ENCODE measurements at regions not wholly inside any gene's neighbourhood (a gene's known extent, or its start where the extent isn't known, plus 50 kb on each side); places are given as distances from the start of the nearest gene placed in this dataset.
"Not testable (repeated sequence)": the region's sequence is repeated elsewhere in the genome, so short reads cannot be mapped to it uniquely, and the experiment has no call there.

DNA sequence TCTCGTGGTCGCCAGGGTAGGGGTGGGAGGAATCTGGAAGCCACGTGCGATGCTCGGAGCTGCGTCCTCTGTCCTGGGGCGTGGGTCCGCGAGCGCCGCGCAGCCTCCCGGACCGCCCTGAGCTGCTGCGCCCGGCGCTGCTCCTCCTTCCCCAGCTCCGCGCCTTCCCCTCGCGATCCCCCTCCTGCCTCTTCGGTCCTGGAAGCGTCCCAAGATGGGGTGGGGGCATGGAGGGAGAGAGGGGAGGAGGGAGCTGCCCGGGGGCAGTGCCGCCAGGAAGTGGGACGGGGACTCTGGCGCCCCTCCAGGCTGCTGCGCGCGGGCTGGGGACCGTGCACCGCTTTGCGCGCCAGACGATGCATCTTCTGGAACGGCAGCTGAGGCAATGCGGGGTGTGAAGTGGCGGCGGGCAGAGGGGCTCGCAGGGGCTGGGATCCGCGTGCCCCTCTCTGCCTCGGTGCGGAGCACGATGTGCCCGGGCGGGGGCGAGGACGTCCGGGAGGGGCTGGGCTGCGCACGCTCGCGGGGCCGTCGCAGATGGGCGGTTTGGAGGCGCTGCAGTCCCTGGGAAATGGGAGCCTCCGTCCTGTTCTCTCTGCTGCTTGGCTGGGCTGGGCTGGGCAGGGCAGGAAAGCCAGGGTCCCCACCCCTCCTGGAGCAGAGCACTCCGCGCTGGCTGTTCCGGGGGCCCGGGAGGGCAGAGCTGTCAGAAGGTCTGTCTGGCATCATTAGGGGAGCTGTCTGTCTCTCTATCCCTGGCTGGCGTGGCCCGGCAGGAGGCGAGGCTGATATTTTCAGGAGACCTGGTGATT, 388.0 kb downstream of the SEC14L1 start:
- peak overlapping the region; percentile 32 for H3K4me3 Mint-ChIP-seq
- intact Hi-C loops (cut with micrococcal nuclease) = no loop called here
- no peaks in the 10 kb centered on the region for H3K36me3 Mint-ChIP-seq (ENCODE audit: low read depth)
- H3K27ac Mint-ChIP-seq = no peak overlapping the region
- no peaks in the 10 kb centered on the region for H3K4me1 Mint-ChIP-seq
- peaks cover 23% of the 10 kb centered on the region for H3K27me3 Mint-ChIP-seq
- H3K9me3 Mint-ChIP-seq = no peaks in the 10 kb centered on the region
- peak; percentile 72 for DNase-seq

DNA sequence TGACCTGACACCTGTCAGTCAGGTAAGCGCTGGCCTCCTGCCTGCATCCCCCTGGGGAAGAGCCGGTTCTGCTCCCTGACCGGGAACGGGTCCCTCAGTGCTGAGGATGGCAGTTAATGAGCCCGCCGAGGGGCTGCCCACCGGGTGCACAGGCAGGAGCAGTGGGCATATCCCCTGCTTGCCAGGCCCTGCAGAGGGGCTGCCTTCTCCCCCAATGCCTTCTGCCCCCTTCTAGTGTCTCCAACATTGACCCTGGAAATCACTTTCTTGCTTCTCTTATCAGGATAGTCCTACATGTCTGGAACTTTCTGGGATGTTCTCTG, 388.5 kb downstream of the SEC14L1 start:
- DNase-seq = no peak
- Mint-ChIP-seq H3K36me3 (ENCODE audit: low read depth) (no peaks in the 10 kb centered on the region), H3K4me3 (peak overlapping the region; percentile 32), H3K9me3 (no peaks in the 10 kb centered on the region), H3K27ac (no peak overlapping the region), H3K27me3 (peaks cover 23% of the 10 kb centered on the region), H3K4me1 (no peaks in the 10 kb centered on the region)
- intact Hi-C loops (cut with micrococcal nuclease) = no loop called here

DNA sequence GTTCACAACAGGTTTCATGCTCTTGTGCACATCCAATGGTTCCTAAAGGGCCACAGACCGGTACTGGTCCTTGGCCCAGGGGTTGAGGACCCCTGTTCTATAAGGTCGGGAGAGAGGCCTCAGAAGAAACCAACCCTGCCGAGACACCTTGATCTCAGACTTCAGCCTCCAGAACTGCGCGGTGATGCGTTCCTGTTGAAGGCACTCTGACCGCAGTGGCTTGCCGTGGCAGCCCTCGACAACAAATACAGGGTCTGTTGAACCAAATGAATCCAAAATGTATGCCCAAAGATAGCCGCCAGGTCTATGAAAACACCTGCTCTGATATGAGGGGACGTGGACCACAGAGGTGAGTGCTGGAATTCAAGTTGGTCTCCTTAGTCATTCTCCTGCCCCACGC, 389.8 kb downstream of the SEC14L1 start:
- Mint-ChIP-seq H3K27ac (no peak overlapping the region), H3K9me3 (no peaks in the 10 kb centered on the region), H3K4me3 (no peak overlapping the region), H3K36me3 (ENCODE audit: low read depth) (no peaks in the 10 kb centered on the region), H3K4me1 (no peaks in the 10 kb centered on the region), H3K27me3 (peaks cover 21% of the 10 kb centered on the region)
- intact Hi-C loops (cut with micrococcal nuclease) = no loop called here
- DNase-seq = no peak

DNA sequence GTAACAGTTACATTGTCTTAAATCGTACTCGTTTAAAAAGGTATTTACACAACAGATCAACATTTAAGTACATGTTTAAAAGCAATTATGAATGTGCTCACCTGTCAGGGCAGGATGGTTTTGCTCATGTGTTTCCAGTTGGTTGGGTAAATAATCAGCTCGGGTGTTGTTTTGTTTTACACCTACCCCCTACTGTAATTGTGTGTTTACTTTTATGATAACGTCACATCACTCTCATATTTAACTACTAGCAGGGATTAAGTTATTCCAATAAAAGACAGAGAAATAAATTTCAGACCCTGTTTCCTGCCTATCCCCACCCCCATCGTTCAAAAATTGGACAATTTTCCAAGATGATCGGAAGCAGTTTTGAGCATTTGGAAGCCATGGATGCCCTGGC, 390.2 kb downstream of the SEC14L1 start:
- H3K4me3 Mint-ChIP-seq = no peak overlapping the region
- intact Hi-C loops (cut with micrococcal nuclease) = no loop called here
- H3K27me3 Mint-ChIP-seq = peaks cover 23% of the 10 kb centered on the region
- no peak for DNase-seq
- H3K36me3 Mint-ChIP-seq (ENCODE audit: low read depth) = no peaks in the 10 kb centered on the region
- no peaks in the 10 kb centered on the region for H3K9me3 Mint-ChIP-seq
- no peak overlapping the region for H3K27ac Mint-ChIP-seq
- H3K4me1 Mint-ChIP-seq = no peaks in the 10 kb centered on the region

DNA sequence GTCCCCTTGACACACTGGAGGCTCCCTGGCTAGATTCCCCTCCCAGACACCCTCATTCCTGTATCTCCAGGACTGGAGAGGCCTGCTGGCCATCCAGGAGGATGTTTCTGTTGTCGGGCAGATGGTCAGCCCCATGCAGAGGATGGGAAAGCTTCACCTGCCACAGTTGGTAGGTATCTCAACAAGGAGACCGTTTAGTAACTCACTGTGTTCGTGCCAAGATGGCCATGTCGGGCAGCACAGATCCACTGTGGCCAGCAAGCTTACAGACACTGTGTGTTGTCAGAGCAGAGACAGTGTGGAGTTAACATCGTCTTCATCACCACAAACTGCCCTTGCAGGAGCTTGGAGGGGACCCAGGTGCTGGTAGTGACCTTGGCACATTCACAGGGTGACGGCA, 390.9 kb downstream of the SEC14L1 start:
- DNase-seq = no peak
- H3K36me3 Mint-ChIP-seq (ENCODE audit: low read depth) = no peaks in the 10 kb centered on the region
- H3K27ac Mint-ChIP-seq = no peak overlapping the region
- H3K27me3 Mint-ChIP-seq = peaks cover 24% of the 10 kb centered on the region
- H3K4me3 Mint-ChIP-seq = no peak overlapping the region
- H3K4me1 Mint-ChIP-seq = no peaks in the 10 kb centered on the region
- H3K9me3 Mint-ChIP-seq = no peaks in the 10 kb centered on the region
- intact Hi-C loops (cut with micrococcal nuclease) = no loop called here

DNA sequence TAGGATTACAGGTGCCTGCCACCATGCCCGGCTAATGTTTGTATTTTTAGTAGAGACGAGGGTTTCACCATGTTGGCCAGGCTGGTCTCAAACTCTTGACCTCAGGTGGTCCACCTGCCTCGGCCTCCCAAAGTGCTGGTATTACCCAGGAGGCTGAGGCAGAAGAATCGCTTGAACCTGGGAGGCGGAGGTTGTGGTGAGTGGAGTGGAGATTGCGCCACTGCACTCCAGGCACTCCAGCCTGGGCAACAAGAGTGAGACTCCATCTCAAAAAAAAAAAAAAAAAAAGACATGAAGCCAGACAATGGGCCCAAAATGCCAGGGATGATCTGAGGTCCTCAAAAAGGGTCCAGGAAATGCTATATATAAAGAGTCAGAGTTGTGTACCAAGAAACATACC, 392.9 kb downstream of the SEC14L1 start:
- intact Hi-C loops (cut with micrococcal nuclease); H3K27ac Mint-ChIP-seq; DNase-seq; H3K4me1 Mint-ChIP-seq; H3K4me3 Mint-ChIP-seq; H3K9me3 Mint-ChIP-seq; H3K36me3 Mint-ChIP-seq (ENCODE audit: low read depth): not testable (repeated sequence)
- H3K27me3 Mint-ChIP-seq = peaks cover 24% of the 10 kb centered on the region

DNA sequence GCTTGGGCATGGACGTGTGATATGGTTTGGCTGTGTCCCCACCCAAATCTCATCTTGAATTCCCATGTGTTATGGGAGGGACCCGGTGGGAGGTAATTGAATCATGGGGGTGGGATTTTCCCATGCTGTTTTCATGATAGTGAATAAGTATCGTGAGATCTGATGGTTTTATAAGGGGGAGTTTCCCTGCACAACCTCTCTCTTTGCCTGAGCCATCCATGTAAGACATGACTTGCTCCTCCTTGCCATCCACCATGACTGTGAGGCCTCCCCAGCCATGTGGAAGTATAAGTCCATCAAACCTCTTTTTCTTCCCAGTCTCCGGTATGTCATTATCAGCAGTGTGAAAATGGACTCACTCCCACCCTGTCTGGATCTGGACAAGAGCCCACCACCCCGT, 393.4 kb downstream of the SEC14L1 start:
- Mint-ChIP-seq H3K36me3 (ENCODE audit: low read depth) (no peaks in the 10 kb centered on the region), H3K27me3 (peaks cover 25% of the 10 kb centered on the region), H3K4me3 (no peak overlapping the region), H3K9me3 (no peaks in the 10 kb centered on the region), H3K4me1 (no peaks in the 10 kb centered on the region), H3K27ac (no peak overlapping the region)
- DNase-seq = no peak
- intact Hi-C loops (cut with micrococcal nuclease) = no loop called here

DNA sequence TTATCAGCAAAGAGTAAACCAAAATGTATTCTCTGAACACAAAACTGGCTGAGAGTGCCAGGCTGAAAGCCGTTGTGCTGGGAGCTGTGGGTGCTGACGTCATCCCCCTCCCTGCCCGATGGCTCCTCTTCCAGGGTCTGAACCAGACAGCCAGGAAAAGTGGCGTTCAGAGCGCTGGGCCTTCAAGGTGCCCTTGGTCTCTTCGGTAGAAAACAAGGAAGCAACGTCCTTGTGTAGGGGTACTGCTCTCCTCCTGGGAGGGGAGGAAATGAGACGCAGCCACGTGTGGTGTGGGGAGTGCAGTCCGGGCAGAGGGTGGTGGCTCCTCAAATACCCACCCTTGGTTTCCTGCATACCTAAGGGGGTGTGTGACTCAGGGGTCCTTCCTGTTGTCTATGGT, 394.7 kb downstream of the SEC14L1 start:
- H3K9me3 Mint-ChIP-seq = no peaks in the 10 kb centered on the region
- no peak for DNase-seq
- H3K27me3 Mint-ChIP-seq = peaks cover 24% of the 10 kb centered on the region
- intact Hi-C loops (cut with micrococcal nuclease) = no loop called here
- H3K27ac Mint-ChIP-seq = no peak overlapping the region
- no peak overlapping the region for H3K4me3 Mint-ChIP-seq
- H3K36me3 Mint-ChIP-seq (ENCODE audit: low read depth) = no peaks in the 10 kb centered on the region
- no peaks in the 10 kb centered on the region for H3K4me1 Mint-ChIP-seq

DNA sequence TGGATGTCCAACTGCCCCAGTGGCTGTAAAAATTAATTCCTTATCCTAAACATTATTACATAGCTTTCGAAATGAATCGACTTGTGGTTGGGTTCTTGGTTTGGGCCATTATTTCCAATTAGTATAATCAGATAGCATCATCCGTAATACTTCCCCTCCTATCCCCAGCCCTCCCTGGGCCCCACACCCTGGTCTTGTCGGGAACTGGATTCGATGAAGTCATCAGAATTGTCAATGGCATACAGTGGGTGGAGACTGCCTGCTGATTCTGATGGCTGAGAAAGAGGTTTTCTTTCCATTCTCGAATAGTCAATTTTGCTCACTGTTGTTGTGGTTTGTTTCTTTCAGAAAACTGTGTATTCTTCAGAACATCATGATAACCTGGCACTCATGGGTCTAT, 395.1 kb downstream of the SEC14L1 start:
- no peaks in the 10 kb centered on the region for H3K36me3 Mint-ChIP-seq (ENCODE audit: low read depth)
- no peaks in the 10 kb centered on the region for H3K4me1 Mint-ChIP-seq
- H3K27me3 Mint-ChIP-seq = peaks cover 24% of the 10 kb centered on the region
- H3K27ac Mint-ChIP-seq = no peak overlapping the region
- H3K9me3 Mint-ChIP-seq = no peaks in the 10 kb centered on the region
- H3K4me3 Mint-ChIP-seq = no peak overlapping the region
- DNase-seq = no peak
- intact Hi-C loops (cut with micrococcal nuclease) = no loop called here

DNA sequence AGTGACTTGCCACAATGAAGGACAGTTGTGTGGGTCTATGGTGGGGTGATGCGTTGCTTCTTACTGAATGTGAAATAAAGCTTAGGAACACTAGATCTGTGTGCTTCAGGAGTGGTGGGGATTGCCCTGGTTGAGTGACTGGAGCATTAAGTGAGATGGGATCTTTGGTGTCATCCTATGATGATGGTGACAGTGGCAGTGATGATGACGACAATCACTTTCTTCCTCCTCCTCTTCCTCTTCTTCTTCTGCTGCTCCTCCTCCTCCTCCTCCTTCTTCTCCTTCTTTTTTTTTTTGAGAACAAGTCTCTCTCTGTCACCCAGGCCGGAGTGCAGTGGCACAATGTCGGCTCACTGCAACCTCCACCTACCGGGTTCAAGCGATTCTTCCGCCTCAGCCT, 396.8 kb downstream of the SEC14L1 start:
- H3K36me3 Mint-ChIP-seq (ENCODE audit: low read depth) = no peaks in the 10 kb centered on the region
- peaks cover 27% of the 10 kb centered on the region for H3K27me3 Mint-ChIP-seq
- H3K9me3 Mint-ChIP-seq = no peaks in the 10 kb centered on the region
- no peak overlapping the region for H3K27ac Mint-ChIP-seq
- no peak overlapping the region for H3K4me3 Mint-ChIP-seq
- intact Hi-C loops (cut with micrococcal nuclease) = no loop called here
- no peaks in the 10 kb centered on the region for H3K4me1 Mint-ChIP-seq
- no peak for DNase-seq

DNA sequence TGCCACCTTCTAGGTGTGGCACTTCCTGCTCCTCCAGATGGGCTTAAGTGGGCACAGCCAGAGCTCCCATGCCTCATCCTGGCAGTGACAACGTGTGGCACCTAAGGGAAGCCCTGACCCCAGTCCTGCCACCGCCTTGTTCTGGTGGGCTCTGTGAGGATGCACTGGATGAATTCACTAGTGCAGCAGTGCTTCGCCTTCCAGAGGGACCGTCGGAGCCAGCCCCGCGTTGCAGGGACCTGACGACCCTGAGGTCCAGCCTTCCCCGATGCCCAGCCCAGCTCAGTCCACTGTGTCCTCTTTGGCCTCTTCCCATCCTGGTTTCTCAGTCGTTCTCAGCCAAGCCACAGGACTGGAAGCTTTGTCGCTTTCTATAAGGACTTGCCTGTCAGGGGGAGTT, 399.8 kb downstream of the SEC14L1 start:
- Mint-ChIP-seq H3K4me3 (no peak overlapping the region), H3K27ac (no peak overlapping the region), H3K36me3 (ENCODE audit: low read depth) (no peaks in the 10 kb centered on the region), H3K9me3 (no peaks in the 10 kb centered on the region), H3K4me1 (no peaks in the 10 kb centered on the region), H3K27me3 (peaks cover 32% of the 10 kb centered on the region)
- intact Hi-C loops (cut with micrococcal nuclease) = loop anchor here (5.0 to 10.0 kb wide), 2 partner anchors 107 to 204 kb away; no protein-coding TSS in a partner anchor
- no peak for DNase-seq

DNA sequence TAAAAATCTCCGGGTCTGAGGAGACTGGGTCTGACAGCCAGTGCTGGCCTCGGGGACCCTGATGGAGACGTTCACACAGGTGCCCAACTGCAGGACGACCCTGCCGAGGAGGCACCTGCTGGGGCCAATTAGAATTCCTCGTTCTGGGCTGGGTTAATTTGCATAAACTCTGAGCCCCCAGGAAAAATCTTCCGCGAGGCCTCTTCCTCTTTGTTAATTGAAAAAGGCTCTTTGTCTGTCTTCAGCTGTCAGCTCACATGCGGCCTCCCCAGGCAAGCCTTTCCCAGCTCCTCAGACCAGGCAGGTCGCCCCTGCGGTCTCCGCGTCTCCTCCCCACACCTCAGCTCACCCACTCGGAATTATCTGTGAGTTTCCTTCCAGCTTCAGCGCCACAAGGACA, 400.2 kb downstream of the SEC14L1 start:
- DNase-seq = no peak
- Mint-ChIP-seq H3K27ac (no peak overlapping the region), H3K27me3 (peaks cover 30% of the 10 kb centered on the region), H3K9me3 (no peaks in the 10 kb centered on the region), H3K4me1 (peaks cover 3% of the 10 kb centered on the region), H3K36me3 (ENCODE audit: low read depth) (no peaks in the 10 kb centered on the region), H3K4me3 (no peak overlapping the region)
- intact Hi-C loops (cut with micrococcal nuclease) = loop anchor here (5.0 to 10.0 kb wide), 2 partner anchors 106 to 204 kb away; no protein-coding TSS in a partner anchor

DNA sequence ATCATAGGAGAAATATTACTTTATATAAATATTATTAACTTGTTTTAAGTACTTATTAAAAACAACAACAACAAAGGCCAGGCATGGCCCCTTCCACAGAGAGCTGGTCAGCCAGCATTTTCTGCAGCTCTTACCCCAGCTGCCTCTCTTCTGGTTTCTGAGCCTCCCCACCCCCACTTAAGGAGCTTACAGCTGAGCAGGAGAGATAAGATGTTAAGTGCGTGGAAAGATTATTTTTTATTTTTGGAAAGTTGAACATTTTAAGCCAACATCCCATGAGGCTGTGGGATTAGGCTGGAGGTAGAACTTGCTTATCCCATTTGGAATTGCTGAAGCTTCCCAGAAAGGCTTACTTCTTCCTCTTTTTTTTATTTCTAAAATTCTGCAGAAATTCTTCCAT, 401.2 kb downstream of the SEC14L1 start:
- peaks cover 3% of the 10 kb centered on the region for H3K4me1 Mint-ChIP-seq

DNA sequence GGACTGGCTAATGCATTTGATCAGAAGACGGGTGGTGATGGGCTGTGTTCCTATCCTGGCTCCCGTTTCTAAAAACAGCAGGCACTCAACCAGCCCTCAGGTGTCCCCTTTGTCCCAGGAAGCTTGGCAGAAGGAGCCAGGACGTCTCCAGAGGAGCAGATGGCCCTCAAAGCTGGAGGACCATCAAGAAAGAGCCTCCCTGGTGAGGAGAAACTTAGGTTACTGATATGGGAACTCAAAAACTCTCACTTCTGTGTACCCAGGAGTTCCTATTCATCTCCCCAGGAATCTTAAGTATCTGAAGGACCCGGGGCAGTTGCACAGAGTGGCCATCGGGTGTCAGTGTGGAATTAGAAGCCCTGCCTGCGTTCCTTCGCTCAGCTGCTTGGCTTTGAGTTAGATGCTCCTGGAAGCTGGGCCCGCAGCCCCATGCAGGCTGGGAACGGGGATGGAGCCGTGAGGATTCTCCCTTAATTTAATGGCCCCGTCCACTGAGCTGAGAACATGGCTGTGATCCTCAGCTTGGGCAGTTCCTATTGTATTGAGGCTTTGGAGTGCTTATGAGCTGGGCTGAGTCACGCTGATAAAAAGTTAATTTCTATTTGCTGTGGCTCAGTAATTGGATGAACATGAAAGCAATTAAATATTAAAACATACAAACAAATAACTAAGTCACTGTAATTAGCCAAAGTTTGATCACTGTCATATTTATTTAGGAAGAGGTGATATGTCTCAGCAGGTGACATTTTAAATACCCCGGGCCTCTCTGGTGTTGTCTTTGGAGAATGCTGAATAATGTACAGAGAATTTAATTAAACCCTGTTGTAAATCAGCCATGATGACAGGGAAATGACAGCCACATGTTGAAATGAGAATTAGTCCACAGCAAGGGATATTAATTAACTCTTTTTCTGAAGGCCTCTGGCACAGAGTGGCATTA, 402.1 kb downstream of the SEC14L1 start:
- Mint-ChIP-seq H3K27me3 (peaks cover 24% of the 10 kb centered on the region), H3K4me3 (no peak overlapping the region)
- intact Hi-C loops (cut with micrococcal nuclease) = loop anchor here (1.0 to 10.0 kb wide), 3 partner anchors 104 to 470 kb away; no protein-coding TSS in a partner anchor

More for the DNA sequence above, 401.2 kb downstream of the SEC14L1 start:
- intact Hi-C loops (cut with micrococcal nuclease) = loop anchor here (1.0 to 10.0 kb wide), 3 partner anchors 105 to 471 kb away; no protein-coding TSS in a partner anchor
- Mint-ChIP-seq H3K36me3 (ENCODE audit: low read depth) (no peaks in the 10 kb centered on the region), H3K9me3 (no peaks in the 10 kb centered on the region), H3K4me3 (no peak overlapping the region), H3K27me3 (peaks cover 29% of the 10 kb centered on the region), H3K27ac (no peak overlapping the region)
- DNase-seq = no peak

More for the DNA sequence above, 402.1 kb downstream of the SEC14L1 start:
- H3K9me3 Mint-ChIP-seq = no peaks in the 10 kb centered on the region
- H3K4me1 Mint-ChIP-seq = peaks cover 3% of the 10 kb centered on the region
- no peak overlapping the region for H3K27ac Mint-ChIP-seq
- DNase-seq = peak; percentile 88
- no peaks in the 10 kb centered on the region for H3K36me3 Mint-ChIP-seq (ENCODE audit: low read depth)

All from activated CD4-positive, alpha-beta T cell treated with anti-CD3 and anti-CD28 coated beads, Interleukin-2, amount 10 ng/mL, durations not matched to agents 24 days and 14 days (primary cell).